GM19043 (cell line): ENCODE measurements at regions not wholly inside any gene's neighbourhood (a gene's known extent, or its start where the extent isn't known, plus 50 kb on each side); places are given as distances from the start of the nearest gene placed in this dataset.
"Not testable (repeated sequence)": the region's sequence is repeated elsewhere in the genome, so short reads cannot be mapped to it uniquely, and the experiment has no call there.

Experiments used
- ATAC-seq: cut with Tn5 transposase; IDR thresholded peaks from one replicate; pipeline ENCODE4 v1.9.1; 2021; ENCODE audit warnings: low read depth; ENCODE audit not compliant: unreplicated experiment

DNA sequence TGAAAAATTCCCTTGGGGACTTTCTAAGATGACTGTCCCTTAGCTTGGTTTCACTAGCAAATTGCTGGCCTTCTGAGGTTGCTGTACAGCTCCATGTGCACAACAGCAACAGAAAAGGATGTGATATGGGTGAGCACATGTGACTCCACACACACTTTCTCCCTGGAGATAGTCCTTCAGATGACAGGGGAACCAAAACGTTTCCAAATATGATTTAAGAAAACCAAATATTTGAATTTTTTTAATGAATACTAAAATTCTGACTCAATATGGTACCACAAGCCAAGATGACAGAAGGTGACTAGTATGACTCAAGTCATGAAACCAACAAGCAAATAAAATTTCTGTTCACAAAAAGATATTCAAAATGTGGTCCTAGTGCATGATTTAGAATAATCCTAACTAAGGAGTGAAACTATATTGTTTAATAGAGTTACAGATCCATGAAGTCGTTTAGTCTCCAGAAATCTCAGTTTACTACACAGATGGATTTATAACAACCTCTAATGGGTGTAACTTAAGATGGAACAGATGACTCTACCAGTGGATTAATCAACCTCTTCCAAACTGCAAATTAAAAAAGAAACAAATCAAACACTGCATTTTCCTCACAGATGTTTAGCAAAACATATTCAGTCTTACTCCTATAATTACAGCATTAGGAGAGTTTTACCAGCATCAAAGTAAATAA, 144.8 kb upstream of the PIK3R1 start:
- peak; percentile 92 for ATAC-seq

GRCh38 chr5:68067976-68068603, 147.5 kb upstream of the PIK3R1 start:
- no peak for ATAC-seq

DNA sequence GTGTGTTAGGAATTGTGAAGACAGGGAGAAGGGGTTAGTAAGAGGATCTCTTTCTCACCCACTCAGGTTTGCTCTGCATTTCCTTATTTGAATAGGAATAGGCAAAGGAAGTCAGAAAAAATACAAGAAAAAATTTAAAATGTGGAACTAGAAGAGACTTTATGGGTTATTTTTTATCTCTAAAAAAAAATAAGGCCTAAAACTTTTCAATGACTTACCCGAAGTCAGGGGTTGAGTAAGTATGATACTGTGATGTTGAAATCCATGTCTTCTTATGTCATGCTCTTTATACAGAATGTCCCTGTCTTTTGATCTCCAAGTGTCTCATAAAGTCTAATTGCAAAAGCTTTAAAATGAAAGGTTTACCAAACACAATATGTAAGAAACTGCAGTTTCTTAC, 148.3 kb upstream of the PIK3R1 start:
- ATAC-seq: no peak

GRCh38 chr5:68066277-68066955, 149.1 kb upstream of the PIK3R1 start:
- no peak for ATAC-seq

GRCh38 chr5:68065321-68065720, 150.2 kb upstream of the PIK3R1 start:
- ATAC-seq: not testable (repeated sequence)

DNA sequence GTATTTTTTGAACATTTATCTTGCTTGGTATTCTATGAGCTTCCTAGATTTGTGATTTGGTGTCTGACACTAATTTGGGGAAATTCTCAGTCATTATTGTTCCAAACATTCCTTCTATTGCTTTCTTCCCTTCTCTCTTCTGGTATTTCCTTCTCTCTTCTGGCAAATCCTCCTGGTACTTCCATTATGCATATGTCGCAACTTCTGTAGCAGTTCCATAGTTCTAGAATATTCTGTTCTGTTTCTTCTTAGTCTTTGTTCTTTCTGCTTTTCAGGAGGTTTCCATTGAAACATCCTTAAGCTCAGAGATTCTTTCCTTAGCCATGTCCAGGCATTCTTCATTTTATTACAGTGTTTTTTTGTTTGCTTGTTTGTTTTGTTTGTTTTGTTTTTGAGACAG, 155.2 kb upstream of the PIK3R1 start:
- no peak for ATAC-seq

DNA sequence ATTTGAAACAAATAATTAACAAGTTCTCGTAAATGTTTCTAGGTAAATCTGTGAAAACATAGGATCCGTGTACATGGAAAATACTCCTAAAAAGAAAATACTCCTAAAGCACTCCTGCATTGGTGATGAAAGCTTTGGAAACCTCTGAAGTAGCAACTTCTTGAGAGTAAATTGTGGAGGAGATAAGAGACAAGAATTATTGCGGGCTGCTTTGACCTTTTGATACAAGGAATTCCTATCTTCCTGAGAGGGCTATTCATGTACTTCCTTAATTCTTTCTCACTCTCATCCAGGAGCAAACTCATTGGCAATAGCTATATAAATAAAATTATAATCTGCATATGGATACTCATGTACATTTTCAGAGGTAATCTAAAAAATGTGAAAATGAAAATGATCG, 158.4 kb upstream of the PIK3R1 start:
- ATAC-seq: no peak

- ATAC-seq: no peak
These were observed 159.9 kb upstream of the PIK3R1 start for GRCh38 chr5:68055686-68056085.

DNA sequence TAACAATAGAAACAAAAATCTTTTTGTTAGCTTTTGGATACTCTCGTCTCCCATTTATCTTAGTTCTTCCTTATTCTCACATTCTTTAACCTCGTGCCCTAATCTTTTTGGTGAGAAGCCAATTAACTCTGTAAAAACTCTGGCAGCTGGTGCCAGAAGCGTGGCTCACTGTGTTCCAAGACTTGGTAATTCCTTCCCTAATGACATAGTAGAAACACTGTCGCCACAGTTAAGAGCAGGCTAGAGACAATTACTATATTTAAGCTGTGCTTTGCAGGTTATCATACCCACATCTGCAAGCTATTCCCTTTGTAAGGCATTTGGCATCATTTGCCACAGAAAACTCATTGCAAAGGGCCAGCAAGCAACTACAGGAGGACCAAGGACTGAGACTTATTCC, 160.9 kb upstream of the PIK3R1 start:
- no peak for ATAC-seq

- no peak for ATAC-seq
These were observed 162.4 kb upstream of the PIK3R1 start for GRCh38 chr5:68053202-68053601.

DNA sequence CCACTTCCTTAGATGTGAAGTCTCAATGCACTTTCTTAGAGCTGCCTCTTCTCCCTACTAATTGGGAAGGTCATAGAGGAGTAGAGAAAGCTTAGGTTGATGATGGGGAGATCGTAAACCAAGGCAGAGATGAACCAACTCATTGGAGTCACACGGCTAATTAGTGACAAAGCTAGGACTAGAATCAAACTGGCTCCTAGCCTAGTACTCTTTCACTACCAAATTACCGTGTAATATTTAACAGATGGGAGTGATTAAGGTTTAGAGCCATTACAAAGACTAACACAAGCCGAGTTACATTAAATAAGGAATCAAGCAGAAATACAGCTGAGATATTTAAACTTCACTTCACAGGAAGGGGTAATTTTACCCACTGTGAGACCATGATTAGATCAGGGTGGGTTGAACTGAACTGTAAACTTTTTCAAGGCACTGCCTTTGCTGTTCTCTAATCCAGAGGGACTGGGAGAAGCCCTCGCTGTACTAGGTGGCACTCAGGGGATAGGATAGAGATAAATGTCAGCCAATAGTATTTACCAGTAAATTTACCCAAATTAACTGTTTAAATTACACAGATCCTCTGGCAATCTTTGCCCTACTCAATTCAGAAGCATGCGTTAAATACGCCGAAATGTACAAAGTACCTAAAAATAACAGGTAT, 166.4 kb upstream of the PIK3R1 start:
- ATAC-seq: no peak

DNA sequence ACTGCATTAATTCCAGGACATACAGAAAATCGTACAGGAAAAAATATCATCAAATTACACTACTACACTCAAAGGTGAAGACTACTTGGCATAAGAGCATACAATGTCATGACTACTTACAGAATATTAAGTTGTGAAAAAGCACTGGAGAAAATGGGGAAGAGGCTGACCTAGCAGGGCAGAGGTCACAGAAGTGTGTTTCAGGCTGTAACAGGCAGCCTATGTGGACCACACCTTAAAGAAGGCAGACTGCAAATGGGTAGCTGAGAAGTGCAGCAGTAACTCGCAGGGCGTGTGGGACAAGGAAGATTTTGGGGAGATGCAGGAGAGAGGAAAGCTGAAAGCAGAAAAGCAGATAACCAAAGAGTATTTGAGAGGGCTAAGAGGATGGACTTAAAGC, 167.0 kb upstream of the PIK3R1 start:
- no peak for ATAC-seq

GRCh38 chr5:68048054-68048453, 167.5 kb upstream of the PIK3R1 start:
- not testable (repeated sequence) for ATAC-seq

- no peak for ATAC-seq
These were observed 168.5 kb upstream of the PIK3R1 start for GRCh38 chr5:68047035-68047434.

- ATAC-seq: no peak
These were observed 169.1 kb upstream of the PIK3R1 start for GRCh38 chr5:68046445-68046844.

- ATAC-seq: peak; percentile 80
These were observed 174.3 kb upstream of the PIK3R1 start for GRCh38 chr5:68041293-68041692.

DNA sequence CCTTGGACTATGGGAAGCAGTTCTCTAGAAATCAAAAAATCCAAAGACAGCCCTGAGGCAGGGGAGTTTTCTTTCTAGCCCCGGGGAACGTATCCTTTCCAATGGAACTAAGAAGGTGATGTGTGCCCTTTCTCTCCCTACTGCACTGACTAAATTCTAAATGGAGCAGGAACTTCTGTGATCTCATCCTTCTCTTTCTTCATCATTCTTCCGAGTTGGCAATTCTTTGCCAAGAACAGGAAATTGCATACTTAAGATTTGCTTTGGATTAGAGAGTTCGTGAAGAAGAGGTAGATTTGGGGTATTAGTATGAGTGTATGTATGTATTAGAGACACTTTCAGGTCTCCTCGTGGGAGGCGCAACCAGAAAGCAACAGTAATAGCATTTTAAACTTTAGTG, 178.0 kb upstream of the PIK3R1 start:
- ATAC-seq: no peak

GRCh38 chr5:68033961-68034571, 181.5 kb upstream of the PIK3R1 start:
- ATAC-seq: no peak

- no peak for ATAC-seq
These were observed 182.5 kb upstream of the PIK3R1 start for GRCh38 chr5:68033029-68033428.

GRCh38 chr5:68032216-68032762, 183.3 kb upstream of the PIK3R1 start:
- no peak for ATAC-seq
